ENCODE measurements at regions not wholly inside any gene's neighbourhood (a gene's known extent, or its start where the extent isn't known, plus 50 kb on each side); places are given as distances from the start of the nearest gene placed in this dataset.

DNA sequence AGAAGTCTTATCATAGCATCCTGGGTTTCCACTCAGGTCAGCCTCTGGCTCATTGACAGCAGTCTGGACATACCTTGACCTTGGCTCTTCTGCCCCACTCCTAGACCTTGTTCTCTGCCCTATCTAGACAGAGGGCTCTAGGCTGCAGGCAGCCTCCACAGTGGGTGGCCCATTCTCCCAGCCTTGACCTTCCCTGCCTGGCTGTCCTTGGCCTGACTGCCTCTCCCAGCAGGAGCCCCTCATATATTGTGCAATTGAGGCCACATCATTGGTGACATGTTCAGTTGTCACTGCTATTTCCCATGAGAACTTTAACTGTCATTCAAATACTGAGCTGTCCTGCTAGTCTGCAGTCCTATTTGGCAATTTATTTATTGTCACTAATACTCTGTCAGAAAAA, 503.4 kb downstream of the PLXNA4 start:
- DNase-seq (ENCODE audit: low read depth, low spot score) = no peak

GRCh38 chr7:132072165-132072564, 504.1 kb downstream of the PLXNA4 start:
- no peak for DNase-seq (ENCODE audit: low read depth, low spot score)

GRCh38 chr7:132069306-132069705, 507.0 kb downstream of the PLXNA4 start:
- no peak for DNase-seq (ENCODE audit: low read depth, low spot score)

GRCh38 chr7:132066761-132067171, 509.5 kb downstream of the PLXNA4 start:
- DNase-seq (ENCODE audit: low read depth, low spot score) = no peak

DNA sequence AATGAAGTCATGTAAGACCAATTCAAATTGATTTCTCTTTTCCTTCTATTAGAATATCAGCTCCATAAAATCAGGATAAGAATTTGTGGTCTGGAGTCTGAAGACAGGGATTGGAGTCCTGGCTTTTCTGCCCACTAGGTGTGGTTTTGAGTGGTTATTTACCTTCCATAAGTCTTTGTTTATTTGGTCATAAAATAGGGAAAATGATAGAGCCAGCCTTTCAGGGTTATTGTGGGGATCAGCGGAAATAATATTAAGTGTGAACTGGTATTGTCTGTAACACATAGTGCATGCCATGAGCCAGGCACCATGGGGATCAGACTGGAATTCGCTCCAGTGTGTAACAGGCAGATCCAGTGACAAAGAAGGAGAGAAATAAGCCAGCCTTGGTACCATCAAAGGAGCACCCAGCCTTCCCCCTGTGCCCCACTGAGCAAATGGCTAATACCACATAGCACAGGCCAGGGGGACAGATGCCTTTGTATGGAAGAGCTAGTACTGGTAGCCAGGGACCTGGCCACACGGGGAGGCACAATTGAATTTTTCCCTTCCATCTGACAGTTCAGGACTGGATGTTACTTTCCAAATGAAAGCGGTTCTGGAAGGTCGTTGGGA, 509.7 kb upstream of the PODXL start:
- DNase-seq (ENCODE audit: low read depth, low spot score) = no peak

DNA sequence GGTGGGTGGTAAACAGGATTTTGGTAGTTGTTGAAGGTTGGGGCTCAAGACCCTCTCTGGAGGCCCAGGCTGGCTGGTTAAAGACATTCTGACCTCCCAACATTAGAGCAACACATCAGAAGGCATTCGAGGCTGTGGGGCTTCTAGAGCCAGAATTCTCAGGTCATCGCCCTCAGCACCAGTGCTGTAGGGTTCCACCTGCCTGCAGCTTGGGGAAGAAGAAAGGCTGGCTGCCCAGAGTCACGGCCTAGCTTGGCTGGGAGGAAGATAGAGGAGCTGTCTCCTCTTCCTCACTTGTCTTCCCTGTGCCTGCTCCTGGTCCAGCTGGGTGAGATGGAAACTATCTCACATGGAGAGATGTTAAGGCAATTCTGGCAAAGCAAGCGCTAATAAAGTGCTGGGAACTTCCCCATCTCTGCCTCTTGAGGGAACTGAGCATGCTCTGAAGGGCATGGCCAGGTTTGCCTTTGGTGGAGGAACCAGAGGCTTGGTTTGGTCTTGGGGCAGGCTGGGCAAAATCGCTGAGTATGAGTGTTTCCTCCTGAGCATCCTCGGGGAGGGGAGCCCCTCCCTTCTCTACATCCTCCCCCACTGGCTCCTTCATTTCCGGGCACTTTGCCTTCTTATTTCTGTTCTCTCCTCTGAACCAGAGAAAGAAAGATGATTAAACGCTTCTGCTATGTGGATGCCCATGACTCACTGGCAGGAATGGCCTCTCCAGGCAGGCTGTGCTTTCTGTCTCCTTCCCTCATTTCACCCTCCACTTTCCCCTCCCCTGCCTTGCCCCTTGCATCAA, 509.0 kb upstream of the PODXL start:
- no peak for DNase-seq (ENCODE audit: low read depth, low spot score)

DNA sequence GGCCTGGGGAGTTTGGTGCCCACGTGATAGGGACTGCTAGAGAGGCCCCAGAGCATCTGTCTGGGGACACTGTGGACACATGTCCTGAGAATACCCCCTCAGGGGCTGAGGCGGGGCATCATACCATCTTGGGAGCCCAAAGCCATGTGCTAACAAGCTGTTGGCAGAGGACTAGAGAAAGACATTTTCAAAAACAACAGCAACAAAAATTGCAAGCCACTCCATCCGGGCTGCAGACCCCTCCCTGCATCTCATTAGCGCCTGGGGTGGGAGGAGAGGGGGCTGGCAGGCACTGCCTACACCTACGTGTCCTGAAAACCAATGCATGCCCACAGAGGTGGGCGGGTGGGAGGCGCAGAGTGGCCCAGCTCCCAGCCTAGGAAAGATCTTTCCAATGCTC, 507.4 kb upstream of the PODXL start:
- no peak for DNase-seq (ENCODE audit: low read depth, low spot score)

DNA sequence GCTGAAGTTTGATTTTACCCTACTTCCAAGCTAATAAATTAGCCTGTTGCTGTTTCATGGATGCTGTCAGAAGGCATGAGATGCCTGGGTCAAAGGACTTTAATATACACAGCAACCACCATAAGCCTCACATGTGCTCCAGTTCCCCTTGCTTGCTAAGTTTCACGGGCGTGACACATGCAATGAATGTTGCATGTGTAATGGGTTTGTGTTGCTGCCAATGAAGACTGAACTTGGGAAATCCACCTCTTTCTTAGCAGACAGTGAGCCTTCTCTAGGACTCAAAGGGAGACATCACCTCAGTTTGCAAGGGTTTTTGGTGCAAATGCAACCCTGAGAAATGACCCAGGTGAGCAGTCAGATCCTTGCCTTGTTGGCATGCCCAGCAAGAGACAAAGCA, 505.5 kb upstream of the PODXL start:
- DNase-seq (ENCODE audit: low read depth, low spot score) = no peak

- DNase-seq (ENCODE audit: low read depth, low spot score) = no peak
Observed at GRCh38 chr7:132059141-132059540, 502.7 kb upstream of the PODXL start.

DNA sequence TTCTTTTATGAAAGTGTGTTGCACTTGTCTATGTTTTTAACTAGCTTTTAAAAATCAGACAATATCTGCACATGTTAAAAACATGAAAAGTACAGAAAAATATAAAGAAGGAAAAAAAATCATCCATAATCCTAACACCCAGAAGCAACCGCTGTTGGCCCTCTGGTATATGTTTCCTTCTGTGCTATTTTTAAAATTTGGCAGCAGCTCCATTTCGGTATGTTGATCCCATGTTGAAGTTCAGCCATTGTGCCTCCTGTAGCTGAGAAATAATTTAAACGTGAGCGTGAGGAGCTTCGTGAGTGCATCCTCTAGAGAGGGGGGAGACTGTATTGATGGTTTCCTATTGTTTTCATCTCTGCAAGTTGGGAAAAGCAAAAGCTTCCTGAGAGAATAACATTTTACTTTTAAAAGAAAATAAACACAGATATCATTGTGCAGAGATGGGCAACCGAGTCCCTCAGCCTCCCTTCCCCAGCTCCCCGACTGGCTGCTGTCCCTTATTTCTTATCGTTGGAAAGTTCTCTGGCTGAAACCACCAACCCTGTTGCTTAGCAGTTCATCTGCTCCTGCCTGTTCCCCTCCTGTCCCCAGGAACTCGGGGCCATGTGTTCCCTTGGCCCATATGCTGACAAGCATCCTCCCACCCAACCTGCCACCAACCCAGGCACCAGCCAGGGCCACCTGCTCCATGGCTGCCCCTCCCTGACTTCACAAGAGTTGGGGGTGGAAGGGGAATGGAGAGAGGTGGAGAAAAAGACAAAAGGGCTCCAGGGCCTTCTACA, 499.1 kb upstream of the PODXL start:
- DNase-seq (ENCODE audit: low read depth, low spot score) = no peak

- DNase-seq (ENCODE audit: low read depth, low spot score) = no peak
Observed at GRCh38 chr7:132053871-132054270, 497.4 kb upstream of the PODXL start.

GRCh38 chr7:132051311-132051710, 494.9 kb upstream of the PODXL start:
- no peak for DNase-seq (ENCODE audit: low read depth, low spot score)

DNA sequence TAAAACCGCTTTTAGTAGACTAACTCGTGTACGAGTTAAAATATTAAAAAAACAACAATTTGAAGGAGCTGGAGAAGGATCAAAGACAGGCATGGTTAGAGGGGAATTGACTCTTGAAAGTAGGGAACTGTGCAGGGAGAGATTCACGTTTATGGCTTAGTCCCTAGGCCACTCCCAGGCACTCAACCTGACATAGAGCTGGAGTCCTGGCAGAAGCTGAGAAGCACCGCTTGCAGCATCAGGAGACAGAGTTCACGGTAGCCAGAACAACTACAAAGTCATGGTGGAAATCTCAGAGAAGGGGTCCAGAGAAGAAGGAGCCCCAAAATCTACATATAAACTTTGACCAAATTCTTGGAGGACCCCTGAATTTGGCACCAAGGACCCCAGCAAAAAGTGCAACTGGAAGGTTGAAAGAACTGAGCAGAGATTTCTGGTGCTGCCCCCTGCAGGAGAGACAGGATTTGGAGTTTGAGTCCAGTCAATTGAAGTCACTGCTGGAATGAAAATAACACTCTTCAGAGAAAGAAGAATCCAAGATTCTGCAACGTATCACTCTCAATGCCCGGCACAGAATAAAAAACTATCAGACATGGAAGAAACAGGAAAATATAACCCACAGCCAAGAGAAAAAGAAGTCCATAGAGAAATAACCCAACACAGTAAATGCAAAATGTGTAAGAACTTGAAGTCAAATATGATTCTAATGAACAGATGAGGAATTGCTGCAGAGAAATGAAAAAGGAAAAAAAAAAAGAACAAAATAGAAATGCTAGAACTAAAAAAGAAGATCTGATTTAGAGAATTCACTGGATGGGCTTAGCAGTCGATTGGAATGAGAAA, 493.3 kb upstream of the PODXL start:
- DNase-seq (ENCODE audit: low read depth, low spot score) = no peak

DNA sequence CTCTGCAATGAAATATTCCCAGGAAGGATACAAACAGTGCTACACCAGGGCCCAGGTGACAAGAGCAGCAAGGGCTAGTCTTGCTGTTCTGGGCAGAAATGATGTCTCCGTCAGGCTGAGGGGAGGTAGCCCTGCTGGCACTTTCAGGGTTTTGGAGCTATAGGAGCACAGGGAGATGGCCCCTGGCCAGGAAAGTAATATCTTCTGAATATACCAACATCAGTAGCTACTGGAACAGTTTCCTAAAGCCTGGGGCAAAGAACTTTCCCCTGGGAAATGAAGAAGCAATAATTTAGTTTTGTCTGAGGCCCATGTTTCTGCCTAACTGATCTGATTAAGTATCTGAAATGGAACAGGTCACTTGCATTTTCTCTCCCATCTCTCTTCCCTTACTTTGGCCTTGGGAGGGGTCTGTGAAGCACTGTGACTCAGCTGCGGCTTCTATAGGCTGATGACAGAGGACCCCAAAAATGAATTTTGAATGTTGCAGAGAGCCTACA, 489.1 kb upstream of the PODXL start:
- no peak for DNase-seq (ENCODE audit: low read depth, low spot score)

- no peak for DNase-seq (ENCODE audit: low read depth, low spot score)
Observed at GRCh38 chr7:132045002-132045401, 488.6 kb upstream of the PODXL start.

DNA sequence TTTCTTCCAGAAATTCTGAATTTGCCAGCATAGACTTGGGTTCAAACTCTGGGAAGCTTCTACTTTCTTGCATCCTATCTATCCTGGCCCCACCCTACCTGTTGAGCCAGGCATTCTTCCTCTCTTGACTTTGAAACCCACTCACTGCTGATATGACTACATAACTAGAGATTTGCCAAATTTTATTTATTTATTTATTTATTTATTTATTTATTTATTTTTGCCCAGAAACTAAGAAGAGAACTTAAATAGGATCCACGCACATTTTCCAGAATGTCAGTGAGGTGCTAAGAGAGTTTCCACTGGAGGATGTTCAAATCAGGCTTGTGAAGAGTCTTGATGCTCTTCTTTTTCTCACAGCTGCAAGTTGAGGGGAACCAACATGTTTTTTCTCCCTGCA, 487.8 kb upstream of the PODXL start:
- DNase-seq (ENCODE audit: low read depth, low spot score) = no peak

GRCh38 chr7:132041108-132041507, 484.7 kb upstream of the PODXL start:
- no peak for DNase-seq (ENCODE audit: low read depth, low spot score)

GRCh38 chr7:132035517-132036362, 479.3 kb upstream of the PODXL start:
- no peak for DNase-seq (ENCODE audit: low read depth, low spot score)

DNA sequence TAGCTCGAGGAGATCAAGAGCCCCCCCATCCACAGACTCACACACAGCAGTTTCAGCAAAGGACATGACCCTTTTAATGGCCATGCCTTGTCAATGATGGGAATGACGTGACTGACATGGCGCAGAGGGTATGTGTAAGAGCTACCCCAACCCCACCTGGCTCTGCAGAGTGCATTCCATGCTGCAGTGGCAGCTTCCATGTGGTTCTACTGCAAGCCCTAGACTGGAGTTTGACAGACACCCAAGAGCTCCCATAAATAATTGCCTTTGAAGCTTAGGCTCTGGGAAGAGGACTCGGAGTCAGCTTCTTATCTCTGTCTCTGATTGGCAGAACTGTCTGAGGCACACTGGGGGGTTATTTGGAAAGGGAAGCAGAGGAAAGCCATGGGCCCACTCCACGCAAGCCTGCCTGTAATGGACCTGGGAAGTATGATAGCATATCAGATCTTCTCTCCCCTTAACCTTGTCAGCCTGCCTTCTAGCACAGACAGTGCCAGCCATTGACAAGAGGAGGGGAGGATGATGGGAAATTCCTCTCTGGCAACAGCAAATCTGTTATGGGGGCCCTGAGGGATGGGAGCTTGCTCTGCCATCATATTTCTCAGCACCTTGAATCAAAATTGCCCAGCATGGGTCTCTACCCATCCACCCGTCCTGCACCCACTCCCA, 478.5 kb upstream of the PODXL start:
- no peak for DNase-seq (ENCODE audit: low read depth, low spot score)

- DNase-seq (ENCODE audit: low read depth, low spot score) = no peak
Observed at GRCh38 chr7:132030883-132031282, 474.5 kb upstream of the PODXL start.
